Natural killer cell treated with Interleukin-12 subunit alpha and Interleukin-12 subunit beta and Interleukin-15 and Interleukin-18, amount 100 ng/mL, for 72 hours (primary cell): ENCODE measurements at regions not wholly inside any gene's neighbourhood (a gene's known extent, or its start where the extent isn't known, plus 50 kb on each side); places are given as distances from the start of the nearest gene placed in this dataset.
"Not testable (repeated sequence)": the region's sequence is repeated elsewhere in the genome, so short reads cannot be mapped to it uniquely, and the experiment has no call there.

ENCODE experiments used
- ATAC-seq, 2 donors: fragments of 150-1000 bp; cut with Tn5 transposase in 1 of 2; sonication (Bioruptor Pico), chemical (Tn5 transposase) in 1 of 2; 2 replicates each; pipeline ENCODE4 v1.10.0; 2021
- DNase-seq: peaks from one replicate; pipeline ENCODE4 v3.0.0; 2022; ENCODE audit warnings: low spot score
- H3K27ac Mint-ChIP-seq, 2 donors: 1 replicate in 1 of 2; 2 replicates in 1 of 2; pipeline ENCODE4 v1.8.0; 2022; ENCODE audit warnings: mixed read lengths in 2 of 2, mild to moderate bottlenecking in 1 of 2, moderate library complexity in 1 of 2
- H3K27me3 Mint-ChIP-seq, 2 donors: 1 replicate in 1 of 2; 2 replicates in 1 of 2; pipeline ENCODE4 v1.8.0; 2022; ENCODE audit warnings: mixed read lengths in 2 of 2
- H3K36me3 Mint-ChIP-seq: one replicate; pipeline ENCODE4 v1.8.0; 2022; ENCODE audit warnings: mixed read lengths
- H3K4me1 Mint-ChIP-seq, 2 donors: 1 replicate in 1 of 2; 2 replicates in 1 of 2; pipeline ENCODE4 v1.8.0; 2022; ENCODE audit warnings: low read depth in 2 of 2, mixed read lengths in 2 of 2, mild to moderate bottlenecking in 1 of 2
- H3K4me3 Mint-ChIP-seq: one replicate; pipeline ENCODE4 v1.8.0; 2022; ENCODE audit warnings: mixed read lengths
- H3K9me3 Mint-ChIP-seq: 2 replicates; pipeline ENCODE4 v1.8.0; 2022; ENCODE audit warnings: mixed read lengths

DNA sequence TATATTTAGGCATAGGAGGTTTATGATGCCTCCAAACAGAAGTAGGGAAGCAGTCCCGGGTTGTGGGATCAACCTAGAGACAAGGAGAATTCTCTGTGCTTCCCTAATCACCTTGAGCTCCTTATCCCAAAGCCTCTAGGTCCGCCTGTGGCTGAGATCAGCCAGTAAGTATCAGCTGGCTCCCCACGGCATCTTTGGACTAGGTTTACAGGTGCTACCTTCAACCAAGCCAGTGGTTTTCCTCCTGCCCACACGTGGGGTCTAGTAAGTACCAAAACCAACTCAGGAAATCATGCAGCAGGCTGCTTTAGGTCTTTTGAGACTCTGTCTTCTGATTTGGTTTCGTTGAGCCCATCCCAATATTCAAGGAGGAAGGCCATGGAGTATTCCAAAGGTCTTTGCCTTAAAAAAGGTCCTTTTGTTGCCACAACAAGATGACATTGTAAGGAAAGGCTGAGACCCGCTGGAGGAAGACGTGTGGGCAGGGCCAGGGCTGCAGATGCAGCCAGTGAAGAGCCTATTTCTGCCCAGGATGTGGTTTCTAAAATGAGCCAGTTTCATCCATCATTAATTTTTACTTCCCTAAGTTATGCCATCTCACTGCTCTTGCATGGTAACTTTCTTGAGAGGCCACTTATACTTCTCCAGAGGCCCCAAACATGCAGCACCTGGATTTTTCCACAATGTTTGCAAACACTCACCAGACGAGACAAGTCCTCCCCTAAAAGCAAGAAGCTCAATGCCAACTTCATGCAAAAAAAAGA is 248.7 kb downstream of the RNF152 start:
- H3K4me3 Mint-ChIP-seq = no peak overlapping the region
- ATAC-seq (no peak), DNase-seq (no peak)
- H3K4me1 Mint-ChIP-seq = peaks cover 0 to 3% of the 10 kb centered on the region in 2 donors
- peaks cover 22 to 32% of the 10 kb centered on the region in 2 donors for H3K27me3 Mint-ChIP-seq
- H3K9me3 Mint-ChIP-seq = no peaks in the 10 kb centered on the region
- no peaks in the 10 kb centered on the region for H3K36me3 Mint-ChIP-seq
- no peak overlapping the region for H3K27ac Mint-ChIP-seq

DNA sequence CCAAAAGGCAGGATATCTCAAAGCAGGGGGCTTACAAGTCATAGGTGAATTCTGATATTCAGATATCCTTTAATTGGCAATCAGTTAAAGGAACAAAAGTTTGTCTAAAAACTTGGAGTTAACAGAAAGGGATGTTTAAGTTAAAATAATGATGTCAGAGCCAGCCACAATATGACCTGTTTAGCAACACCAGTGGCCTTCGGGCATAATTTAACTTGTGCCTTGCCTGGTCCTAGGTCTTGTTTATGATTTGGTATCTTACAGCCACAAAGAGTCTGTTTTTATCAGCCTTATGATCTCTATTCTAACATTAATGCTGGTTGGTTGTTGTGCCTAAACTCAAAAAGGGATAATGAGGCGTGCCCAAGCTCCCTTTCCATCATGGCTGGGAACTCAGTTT is 252.9 kb downstream of the RNF152 start:
- H3K27ac Mint-ChIP-seq = no peak overlapping the region
- H3K9me3 Mint-ChIP-seq = no peaks in the 10 kb centered on the region
- peaks cover 17 to 27% of the 10 kb centered on the region in 2 donors for H3K27me3 Mint-ChIP-seq
- no peak for DNase-seq
- H3K36me3 Mint-ChIP-seq = no peaks in the 10 kb centered on the region
- H3K4me3 Mint-ChIP-seq = no peak overlapping the region
- H3K4me1 Mint-ChIP-seq = peaks cover 0 to 3% of the 10 kb centered on the region in 2 donors
- no peak for ATAC-seq

- H3K4me1 Mint-ChIP-seq = no peaks in the 10 kb centered on the region
- no peak overlapping the region for H3K4me3 Mint-ChIP-seq
- no peak for ATAC-seq
- H3K36me3 Mint-ChIP-seq = no peaks in the 10 kb centered on the region
- H3K27ac Mint-ChIP-seq = no peak overlapping the region
- H3K27me3 Mint-ChIP-seq = peaks cover 15 to 19% of the 10 kb centered on the region in 2 donors
- DNase-seq = no peak
- no peaks in the 10 kb centered on the region for H3K9me3 Mint-ChIP-seq
Measured at GRCh38 chr18:61637905-61638595, 254.8 kb downstream of the RNF152 start.

GRCh38 chr18:61637319-61637718 is 255.5 kb downstream of the RNF152 start:
- H3K36me3 Mint-ChIP-seq = no peaks in the 10 kb centered on the region
- H3K27ac Mint-ChIP-seq = no peak overlapping the region
- DNase-seq = no peak
- H3K27me3 Mint-ChIP-seq = peaks cover 11 to 15% of the 10 kb centered on the region in 2 donors
- no peaks in the 10 kb centered on the region for H3K9me3 Mint-ChIP-seq
- H3K4me3 Mint-ChIP-seq = no peak overlapping the region
- no peak for ATAC-seq
- no peaks in the 10 kb centered on the region for H3K4me1 Mint-ChIP-seq

DNA sequence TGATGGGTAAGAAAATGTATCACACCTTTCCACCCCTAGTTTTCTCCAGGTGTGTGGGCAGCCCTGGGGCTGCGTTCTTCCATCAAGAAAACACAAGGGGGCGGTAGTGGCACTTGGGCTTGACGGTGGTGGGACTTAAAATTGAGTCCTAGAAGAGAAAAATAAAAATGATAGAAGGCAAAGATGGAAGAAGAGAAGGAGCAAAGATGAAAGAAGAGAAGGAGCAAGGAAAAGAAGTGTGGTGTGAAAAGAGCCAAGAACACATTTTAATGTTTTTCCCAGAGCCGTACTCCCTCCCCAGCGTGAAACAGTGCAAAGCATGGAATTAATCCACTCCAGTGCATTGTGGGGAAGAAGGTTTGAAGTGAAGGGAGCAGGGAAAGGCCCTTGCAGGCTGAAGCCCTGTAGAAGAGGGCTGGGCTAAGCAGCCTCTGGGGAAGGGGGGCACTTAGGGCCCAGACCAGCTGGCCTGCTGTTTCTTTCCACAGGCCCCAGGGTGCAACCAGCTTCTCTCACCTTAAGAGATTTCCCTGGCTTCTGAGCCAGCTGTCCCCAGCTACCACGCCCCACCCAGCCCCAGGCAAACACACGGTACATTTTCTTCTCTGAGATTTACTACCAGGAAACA is 256.8 kb downstream of the RNF152 start:
- no peaks in the 10 kb centered on the region for H3K36me3 Mint-ChIP-seq
- peaks cover 9 to 15% of the 10 kb centered on the region in 2 donors for H3K27me3 Mint-ChIP-seq
- no peak for DNase-seq
- no peaks in the 10 kb centered on the region for H3K4me1 Mint-ChIP-seq
- no peak overlapping the region for H3K4me3 Mint-ChIP-seq
- no peaks in the 10 kb centered on the region for H3K9me3 Mint-ChIP-seq
- ATAC-seq = no peak
- no peak overlapping the region for H3K27ac Mint-ChIP-seq

- Mint-ChIP-seq H3K36me3 (no peaks in the 10 kb centered on the region), H3K4me3 (no peak overlapping the region), H3K27ac (no peak overlapping the region), H3K4me1 (no peaks in the 10 kb centered on the region), H3K9me3 (no peaks in the 10 kb centered on the region), H3K27me3 (peaks cover 26 to 33% of the 10 kb centered on the region in 2 donors)
- DNase-seq (no peak), ATAC-seq (no peak)
Measured at GRCh38 chr18:61628085-61628484, 264.7 kb downstream of the RNF152 start.

GRCh38 chr18:61624631-61625030 is 268.2 kb downstream of the RNF152 start:
- H3K4me1 Mint-ChIP-seq, H3K9me3 Mint-ChIP-seq, H3K36me3 Mint-ChIP-seq, DNase-seq, H3K4me3 Mint-ChIP-seq, H3K27ac Mint-ChIP-seq, ATAC-seq: not testable (repeated sequence)
- H3K27me3 Mint-ChIP-seq = peaks cover 26 to 37% of the 10 kb centered on the region in 2 donors

DNA sequence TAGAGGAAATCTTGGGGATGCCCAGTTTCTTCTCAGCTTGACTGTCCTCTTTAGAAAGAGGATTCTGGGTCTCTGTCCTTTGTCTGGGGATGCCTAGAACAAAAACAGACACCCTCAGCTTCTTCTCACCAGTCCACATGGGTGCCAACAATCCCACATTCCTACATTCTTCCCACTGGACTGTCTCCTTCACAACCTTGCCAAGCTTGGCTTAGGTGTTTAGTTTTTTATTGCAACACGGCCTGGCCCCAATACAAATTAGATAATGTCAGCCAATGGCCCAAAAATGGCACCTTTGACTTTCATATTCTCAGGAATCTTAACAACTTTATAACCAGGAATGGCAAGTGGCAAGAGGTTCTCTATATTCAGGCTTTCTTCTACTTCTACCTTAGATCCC is 273.0 kb downstream of the RNF152 start:
- DNase-seq (no peak), ATAC-seq (no peak)
- Mint-ChIP-seq H3K4me1 (no peaks in the 10 kb centered on the region), H3K27me3 (peaks cover 24 to 40% of the 10 kb centered on the region in 2 donors), H3K9me3 (no peaks in the 10 kb centered on the region), H3K36me3 (no peaks in the 10 kb centered on the region), H3K4me3 (no peak overlapping the region), H3K27ac (no peak overlapping the region)

- ATAC-seq (no peak), DNase-seq (no peak)
- Mint-ChIP-seq H3K4me1 (no peaks in the 10 kb centered on the region), H3K4me3 (no peak overlapping the region), H3K27me3 (peaks cover 18 to 32% of the 10 kb centered on the region in 2 donors), H3K9me3 (no peaks in the 10 kb centered on the region), H3K27ac (no peak overlapping the region), H3K36me3 (no peaks in the 10 kb centered on the region)
Measured at GRCh38 chr18:61618816-61619215, 274.0 kb downstream of the RNF152 start.

- DNase-seq (no peak), ATAC-seq (no peak)
- peaks cover 22 to 29% of the 10 kb centered on the region in 2 donors for H3K27me3 Mint-ChIP-seq
- H3K36me3 Mint-ChIP-seq = no peaks in the 10 kb centered on the region
- no peaks in the 10 kb centered on the region for H3K9me3 Mint-ChIP-seq
- no peak overlapping the region for H3K27ac Mint-ChIP-seq
- H3K4me1 Mint-ChIP-seq = no peaks in the 10 kb centered on the region
- H3K4me3 Mint-ChIP-seq = no peak overlapping the region
Measured at GRCh38 chr18:61616111-61616610, 276.6 kb downstream of the RNF152 start.

- ATAC-seq = no peak
- no peaks in the 10 kb centered on the region for H3K36me3 Mint-ChIP-seq
- H3K4me3 Mint-ChIP-seq = no peak overlapping the region
- no peaks in the 10 kb centered on the region for H3K4me1 Mint-ChIP-seq
- H3K27ac Mint-ChIP-seq = no peak overlapping the region
- no peak for DNase-seq
- H3K9me3 Mint-ChIP-seq = no peaks in the 10 kb centered on the region
- H3K27me3 Mint-ChIP-seq = peaks cover 19 to 23% of the 10 kb centered on the region in 2 donors
Measured at GRCh38 chr18:61612517-61612916, 279.3 kb downstream of the CDH20 start.

GRCh38 chr18:61609131-61609530 is 275.9 kb downstream of the CDH20 start:
- ATAC-seq (no peak), DNase-seq (no peak)
- Mint-ChIP-seq H3K4me1 (no peaks in the 10 kb centered on the region), H3K9me3 (no peaks in the 10 kb centered on the region), H3K4me3 (no peak overlapping the region), H3K36me3 (no peaks in the 10 kb centered on the region), H3K27ac (no peak overlapping the region), H3K27me3 (peaks cover 32% of the 10 kb centered on the region in 2 donors)

DNA sequence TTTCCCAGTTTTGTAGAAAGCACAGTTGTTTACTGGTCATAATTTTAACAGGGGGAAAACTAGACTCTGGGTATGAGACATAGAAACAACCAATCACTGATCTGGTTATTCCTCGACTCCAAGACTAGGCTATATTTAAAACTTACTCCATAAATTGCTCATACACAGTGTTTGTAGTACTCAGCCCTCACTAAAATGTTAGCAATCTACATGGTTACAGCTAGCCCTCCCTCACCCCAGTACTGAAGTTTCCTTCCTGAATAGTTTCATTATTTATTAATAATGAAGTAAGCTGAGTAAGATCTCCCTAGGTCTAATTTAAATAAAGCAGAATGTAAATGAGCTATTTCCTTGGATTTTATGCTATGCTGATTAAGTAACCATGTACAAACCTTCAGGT is 275.1 kb downstream of the CDH20 start:
- H3K4me1 Mint-ChIP-seq = no peaks in the 10 kb centered on the region
- DNase-seq = no peak
- no peaks in the 10 kb centered on the region for H3K9me3 Mint-ChIP-seq
- no peak for ATAC-seq
- peaks cover 32 to 37% of the 10 kb centered on the region in 2 donors for H3K27me3 Mint-ChIP-seq
- no peaks in the 10 kb centered on the region for H3K36me3 Mint-ChIP-seq
- no peak overlapping the region for H3K27ac Mint-ChIP-seq
- no peak overlapping the region for H3K4me3 Mint-ChIP-seq

DNA sequence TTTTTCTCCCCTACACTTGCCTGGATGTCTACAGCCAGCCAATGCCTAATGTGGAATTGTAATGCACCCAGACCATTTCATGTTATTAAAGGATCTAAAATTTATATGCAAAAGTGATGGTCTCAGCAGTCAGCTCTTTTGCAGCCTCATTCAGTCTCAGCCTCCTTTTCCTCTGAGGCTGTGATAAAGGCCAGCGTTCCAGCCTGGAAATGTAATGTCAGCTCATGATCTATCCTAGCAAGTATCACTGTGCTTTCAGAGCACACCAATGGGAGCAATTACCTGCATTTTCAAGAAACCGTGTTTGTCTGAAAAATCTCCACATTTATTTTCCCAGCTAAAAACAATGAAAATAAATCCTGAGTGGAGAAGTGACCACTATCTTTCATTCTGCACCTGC is 274.6 kb downstream of the CDH20 start:
- Mint-ChIP-seq H3K36me3 (no peaks in the 10 kb centered on the region), H3K4me1 (no peaks in the 10 kb centered on the region), H3K9me3 (no peaks in the 10 kb centered on the region), H3K27ac (no peak overlapping the region), H3K4me3 (no peak overlapping the region), H3K27me3 (peaks cover 33 to 42% of the 10 kb centered on the region in 2 donors)
- no peak for ATAC-seq
- DNase-seq = no peak
